ENCODE measurements at regions not wholly inside any gene's neighbourhood (a gene's known extent, or its start where the extent isn't known, plus 50 kb on each side); places are given as distances from the start of the nearest gene placed in this dataset.

DNA sequence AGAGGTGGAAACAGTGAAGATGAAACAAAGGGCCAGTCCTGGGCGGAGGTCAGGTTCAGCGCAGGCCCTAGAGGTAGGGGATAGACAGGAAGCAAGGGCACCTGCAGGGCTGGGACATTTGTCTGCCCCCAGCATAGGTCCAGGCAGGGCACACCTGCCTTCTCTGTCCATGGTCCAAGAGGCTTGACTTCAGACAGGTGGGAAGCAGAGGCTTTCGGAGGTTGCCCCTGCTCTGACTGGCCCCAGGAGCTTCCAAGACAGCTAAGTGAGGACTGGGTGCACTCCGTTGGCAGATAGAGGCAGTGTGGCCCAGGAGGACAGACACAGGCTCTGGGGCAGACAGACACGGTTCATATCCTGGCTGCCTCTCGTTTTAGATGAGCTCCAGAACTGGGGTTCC is 71.6 kb upstream of the GRB10 start:
- no peak overlapping the region for H3K56ac ChIP-seq (ENCODE audit: insufficient read length, low read depth, low read length)
- no peak overlapping the region for H3K18ac ChIP-seq (ENCODE audit: insufficient read length, low read depth, low read length)
- H3K27me3 ChIP-seq (ENCODE audit: insufficient read depth, low read length), result no peaks in the 10 kb centered on the region
- H2AFZ ChIP-seq (ENCODE audit: low read length), result no peak overlapping the region
- no peak overlapping the region for H2AK5ac ChIP-seq (ENCODE audit: insufficient read length, low read length)
- no peak overlapping the region for H3K23ac ChIP-seq (ENCODE audit: insufficient read length, low read depth, low read length)
- H2BK120ac ChIP-seq (ENCODE audit: low read depth, low read length, poor library complexity, severe bottlenecking), result no peak overlapping the region
- no peaks in the 10 kb centered on the region for H3K79me1 ChIP-seq (ENCODE audit: insufficient read depth, low read depth, low read length, poor library complexity, severe bottlenecking)
- no peaks in the 10 kb centered on the region for H3K23me2 ChIP-seq (ENCODE audit: insufficient read length, low read depth, low read length, poor library complexity, severe bottlenecking)
- no peaks in the 10 kb centered on the region; a peak in 1 of 7 replicates for H3K36me3 Mint-ChIP-seq (ENCODE audit: insufficient read depth in 1 of 3, low read depth in 3 of 3)
- no peak overlapping the region for H2BK15ac ChIP-seq (ENCODE audit: low read depth, low read length)
- H3K4me2 ChIP-seq (ENCODE audit: insufficient read depth, insufficient read length, low read length), result no peak overlapping the region
- no peak overlapping the region for H2BK20ac ChIP-seq (ENCODE audit: low read depth, low read length, poor library complexity, severe bottlenecking)
- no peaks in the 10 kb centered on the region for H3K79me2 ChIP-seq (ENCODE audit: insufficient read depth, low read length)
- no peak overlapping the region for H2BK5ac ChIP-seq (ENCODE audit: insufficient read length, low read length)
- TF ChIP-seq, protein P1, sequence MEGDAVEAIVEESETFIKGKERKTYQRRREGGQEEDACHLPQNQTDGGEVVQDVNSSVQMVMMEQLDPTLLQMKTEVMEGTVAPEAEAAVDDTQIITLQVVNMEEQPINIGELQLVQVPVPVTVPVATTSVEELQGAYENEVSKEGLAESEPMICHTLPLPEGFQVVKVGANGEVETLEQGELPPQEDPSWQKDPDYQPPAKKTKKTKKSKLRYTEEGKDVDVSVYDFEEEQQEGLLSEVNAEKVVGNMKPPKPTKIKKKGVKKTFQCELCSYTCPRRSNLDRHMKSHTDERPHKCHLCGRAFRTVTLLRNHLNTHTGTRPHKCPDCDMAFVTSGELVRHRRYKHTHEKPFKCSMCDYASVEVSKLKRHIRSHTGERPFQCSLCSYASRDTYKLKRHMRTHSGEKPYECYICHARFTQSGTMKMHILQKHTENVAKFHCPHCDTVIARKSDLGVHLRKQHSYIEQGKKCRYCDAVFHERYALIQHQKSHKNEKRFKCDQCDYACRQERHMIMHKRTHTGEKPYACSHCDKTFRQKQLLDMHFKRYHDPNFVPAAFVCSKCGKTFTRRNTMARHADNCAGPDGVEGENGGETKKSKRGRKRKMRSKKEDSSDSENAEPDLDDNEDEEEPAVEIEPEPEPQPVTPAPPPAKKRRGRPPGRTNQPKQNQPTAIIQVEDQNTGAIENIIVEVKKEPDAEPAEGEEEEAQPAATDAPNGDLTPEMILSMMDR (conservative IDR thresholded peaks at IDR 0.05), result no peak
- H3K27ac Mint-ChIP-seq, result no peak overlapping the region
- no peak overlapping the region for H3K4me3 Mint-ChIP-seq
- no peaks in the 10 kb centered on the region for H3K9me3 ChIP-seq (ENCODE audit: control insufficient read depth, low read depth, low read length)
- H3K14ac ChIP-seq (ENCODE audit: insufficient read depth, low read length), result no peak overlapping the region
- no peak overlapping the region for H2BK12ac ChIP-seq (ENCODE audit: insufficient read length, low read depth, low read length)
- H4K8ac ChIP-seq (replicated peaks; ENCODE audit: insufficient read length, low read depth, low read length), result no peak overlapping the region
- peaks cover 4% of the 10 kb centered on the region for H3K27me3 Mint-ChIP-seq (ENCODE audit: low read depth)
- no peaks in the 10 kb centered on the region for H3K4me1 ChIP-seq (ENCODE audit: insufficient read depth, low read length)
- no peak overlapping the region for H4K91ac ChIP-seq (ENCODE audit: insufficient read length, low read depth, low read length)
- H3T11ph ChIP-seq (ENCODE audit: low read length), result no peak overlapping the region
- H4K5ac ChIP-seq (ENCODE audit: insufficient read length, low read depth, low read length), result no peak overlapping the region
- no CpG with 5 or more reads among the region's 6 CpGs for WGBS (ENCODE audit: extremely low coverage, insufficient read length, low lambda C conversion rate)
- no peak for DNase-seq
- no peaks in the 10 kb centered on the region for H4K20me1 ChIP-seq (ENCODE audit: control insufficient read depth, insufficient read depth, insufficient read length)
- H3K27ac ChIP-seq (ENCODE audit: insufficient read length, low read depth, low read length), result no peak overlapping the region
- no peak overlapping the region for H3K4ac ChIP-seq (ENCODE audit: low read depth, low read length)
- peaks cover 0 to 4% of the 10 kb centered on the region in 2 experiments; a peak in 2 of 5 replicates for H3K9me3 Mint-ChIP-seq
- H3K4me1 Mint-ChIP-seq, result no peaks in the 10 kb centered on the region
- no peak overlapping the region for H3K9ac ChIP-seq (ENCODE audit: extremely low read depth, insufficient read length, low read length)

Data from H9 (cell line).